Osteoblast (primary cell): ENCODE measurements at regions not wholly inside any gene's neighbourhood (a gene's known extent, or its start where the extent isn't known, plus 50 kb on each side); places are given as distances from the start of the nearest gene placed in this dataset.
"Not testable (repeated sequence)": the region's sequence is repeated elsewhere in the genome, so short reads cannot be mapped to it uniquely, and the experiment has no call there.

Experiments
- DNase-seq: peaks from one replicate; pipeline ENCODE4 v3.0.0; 2011; ENCODE audit warnings: low spot score, mixed read lengths; ENCODE audit not compliant: insufficient read length; ENCODE audit errors: missing footprints
- H2AFZ ChIP-seq: 2 replicates; pipeline ENCODE4 v1.6.0; 2011; ENCODE audit warnings: mild to moderate bottlenecking, low read length
- H3K27ac ChIP-seq: 2 replicates; pipeline ENCODE4 v1.5.1; 2011; ENCODE audit warnings: mild to moderate bottlenecking, low read depth, low read length, moderate library complexity
- H3K27me3 ChIP-seq: 2 replicates; pipeline ENCODE4 v1.6.0; 2012; ENCODE audit warnings: mild to moderate bottlenecking, control low read depth, inconsistent platforms, low read length, moderate library complexity; ENCODE audit not compliant: insufficient read depth
- H3K36me3 ChIP-seq: 2 replicates; pipeline ENCODE4 v1.5.1; 2011; ENCODE audit warnings: mild to moderate bottlenecking, low read length, control low read depth, moderate library complexity; ENCODE audit not compliant: insufficient read depth
- H3K4me1 ChIP-seq: 2 replicates; pipeline ENCODE4 v1.5.1; 2011; ENCODE audit warnings: mild to moderate bottlenecking, low read length, control low read depth, moderate library complexity; ENCODE audit not compliant: insufficient read depth
- H3K4me2 ChIP-seq: 2 replicates; pipeline ENCODE4 v1.6.0; 2011; ENCODE audit warnings: mild to moderate bottlenecking, low read length; ENCODE audit not compliant: insufficient read depth
- H3K4me3 ChIP-seq: fragments of 200-600 bp; sonication (generic); 3 replicates; pipeline ENCODE4 v1.5.1; 2012; ENCODE audit warnings: mild to moderate bottlenecking, low read length, inconsistent platforms; ENCODE audit not compliant: insufficient read depth
- H3K79me2 ChIP-seq: 2 replicates; pipeline ENCODE4 v1.6.0; 2012; ENCODE audit warnings: mild to moderate bottlenecking, low read length, control low read depth, inconsistent platforms; ENCODE audit not compliant: insufficient read depth
- H3K9me3 ChIP-seq: 2 replicates; pipeline ENCODE4 v1.5.1; 2011; ENCODE audit warnings: low read depth, low read length, control low read depth
- H4K20me1 ChIP-seq: 2 replicates; pipeline ENCODE4 v1.6.0; 2012; ENCODE audit warnings: mild to moderate bottlenecking, low read length, control low read depth; ENCODE audit not compliant: insufficient read depth
- TF ChIP-seq, protein P1 (sequence below): IDR thresholded peaks from 2 replicates; pipeline ENCODE4 v1.5.1; 2011; ENCODE audit warnings: mild to moderate bottlenecking, low read depth, low read length, moderate library complexity; ENCODE audit errors: extremely low read depth

DNA sequence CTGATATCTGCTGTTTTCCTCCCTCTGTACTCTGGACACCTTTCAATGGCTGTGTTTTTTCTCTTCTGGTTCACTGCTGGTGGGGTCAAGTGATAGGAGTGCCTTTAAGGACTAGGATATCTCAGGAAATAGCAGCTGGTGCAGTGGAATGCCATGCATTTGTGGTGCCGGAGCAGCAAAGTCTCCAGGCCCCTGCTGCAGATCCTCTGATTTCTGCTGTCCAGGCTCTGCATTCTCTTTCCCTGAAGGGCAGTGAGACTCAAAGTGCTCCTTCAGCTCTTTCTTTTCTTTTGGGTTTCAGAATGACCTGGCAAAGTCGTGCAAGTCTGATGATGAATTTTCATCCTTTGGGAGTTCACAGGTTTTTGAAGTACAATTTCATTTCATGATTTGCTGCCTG is 774.3 kb downstream of the FAM181B start:
- Histone ChIP-seq H3K4me1 (no peaks in the 10 kb centered on the region), H3K4me3 (no peak overlapping the region), H3K36me3 (no peaks in the 10 kb centered on the region), H3K4me2 (no peak overlapping the region), H3K9me3 (no peaks in the 10 kb centered on the region), H2AFZ (no peak overlapping the region), H3K79me2 (no peaks in the 10 kb centered on the region), H3K27ac (no peak overlapping the region), H3K27me3 (no peaks in the 10 kb centered on the region), H4K20me1 (no peaks in the 10 kb centered on the region)
- TF ChIP-seq, protein P1, sequence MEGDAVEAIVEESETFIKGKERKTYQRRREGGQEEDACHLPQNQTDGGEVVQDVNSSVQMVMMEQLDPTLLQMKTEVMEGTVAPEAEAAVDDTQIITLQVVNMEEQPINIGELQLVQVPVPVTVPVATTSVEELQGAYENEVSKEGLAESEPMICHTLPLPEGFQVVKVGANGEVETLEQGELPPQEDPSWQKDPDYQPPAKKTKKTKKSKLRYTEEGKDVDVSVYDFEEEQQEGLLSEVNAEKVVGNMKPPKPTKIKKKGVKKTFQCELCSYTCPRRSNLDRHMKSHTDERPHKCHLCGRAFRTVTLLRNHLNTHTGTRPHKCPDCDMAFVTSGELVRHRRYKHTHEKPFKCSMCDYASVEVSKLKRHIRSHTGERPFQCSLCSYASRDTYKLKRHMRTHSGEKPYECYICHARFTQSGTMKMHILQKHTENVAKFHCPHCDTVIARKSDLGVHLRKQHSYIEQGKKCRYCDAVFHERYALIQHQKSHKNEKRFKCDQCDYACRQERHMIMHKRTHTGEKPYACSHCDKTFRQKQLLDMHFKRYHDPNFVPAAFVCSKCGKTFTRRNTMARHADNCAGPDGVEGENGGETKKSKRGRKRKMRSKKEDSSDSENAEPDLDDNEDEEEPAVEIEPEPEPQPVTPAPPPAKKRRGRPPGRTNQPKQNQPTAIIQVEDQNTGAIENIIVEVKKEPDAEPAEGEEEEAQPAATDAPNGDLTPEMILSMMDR, result no peak
- no peak for DNase-seq

DNA sequence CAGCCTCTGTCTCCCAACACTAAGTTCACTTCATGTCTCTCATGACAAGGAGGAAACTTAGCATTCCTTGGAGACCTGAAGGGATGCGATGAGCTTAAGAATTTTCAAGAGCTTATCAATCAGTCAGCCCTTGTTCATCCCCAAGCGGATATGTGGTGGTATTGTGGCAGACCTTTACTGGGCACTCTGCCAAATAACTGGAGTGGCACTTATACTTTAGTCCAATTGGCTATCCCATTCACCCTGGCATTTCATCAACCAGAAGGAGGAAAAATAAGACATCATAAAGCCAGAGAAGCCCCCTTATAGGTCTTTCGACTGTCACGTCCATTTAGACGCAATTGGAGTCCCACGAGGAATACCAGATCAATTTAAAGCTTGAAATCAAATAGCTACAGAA is 779.4 kb downstream of the FAM181B start:
- H3K27me3 ChIP-seq, H4K20me1 ChIP-seq: not testable (repeated sequence)

GRCh38 chr11:81946831-81947230 is 786.8 kb downstream of the FAM181B start:
- no peak for DNase-seq
- Histone ChIP-seq H3K27ac (no peak overlapping the region), H3K9me3 (no peaks in the 10 kb centered on the region), H4K20me1 (no peaks in the 10 kb centered on the region), H3K4me1 (no peaks in the 10 kb centered on the region), H3K4me3 (no peak overlapping the region), H3K4me2 (no peak overlapping the region), H3K27me3 (no peaks in the 10 kb centered on the region), H3K36me3 (no peaks in the 10 kb centered on the region), H2AFZ (no peak overlapping the region), H3K79me2 (no peaks in the 10 kb centered on the region)
- TF ChIP-seq, protein P1, result no peak

More for the DNA sequence above, 779.4 kb downstream of the FAM181B start:
- H2AFZ ChIP-seq, H3K4me2 ChIP-seq, H3K9me3 ChIP-seq, H3K79me2 ChIP-seq, H3K36me3 ChIP-seq, H3K4me3 ChIP-seq, H3K27ac ChIP-seq, H3K4me1 ChIP-seq, DNase-seq: not testable (repeated sequence)

DNA sequence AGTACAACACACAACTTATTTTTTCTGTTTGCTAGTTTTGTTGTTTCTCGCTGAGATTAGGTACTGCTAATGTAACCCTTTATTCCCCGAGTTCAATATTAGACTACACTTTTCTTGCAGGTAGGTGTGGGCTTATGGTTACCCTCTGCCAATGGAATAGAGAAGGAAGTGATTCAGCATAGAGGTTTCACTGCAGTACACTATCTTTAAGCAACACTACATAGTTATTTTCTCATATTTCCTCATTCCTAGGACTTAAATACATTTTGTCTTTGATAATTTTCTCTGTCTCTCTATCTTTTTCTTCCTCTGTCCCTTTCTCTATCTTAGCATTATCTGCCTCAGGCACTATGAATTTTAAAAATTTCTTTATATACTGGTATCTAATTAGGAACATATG is 791.0 kb downstream of the FAM181B start:
- no peaks in the 10 kb centered on the region for H3K27me3 ChIP-seq
- H3K4me2 ChIP-seq, result no peak overlapping the region
- H4K20me1 ChIP-seq, result no peaks in the 10 kb centered on the region
- no peak overlapping the region for H2AFZ ChIP-seq
- no peaks in the 10 kb centered on the region for H3K36me3 ChIP-seq
- DNase-seq, result no peak
- no peak overlapping the region for H3K27ac ChIP-seq
- no peaks in the 10 kb centered on the region for H3K79me2 ChIP-seq
- H3K9me3 ChIP-seq, result no peaks in the 10 kb centered on the region
- no peaks in the 10 kb centered on the region for H3K4me1 ChIP-seq
- TF ChIP-seq, protein P1, result no peak
- H3K4me3 ChIP-seq, result no peak overlapping the region
